Stimulated activated CD8-positive, alpha-beta memory T cell treated with anti-CD3 and anti-CD28 coated beads, Interleukin-4, amount 100 ng/mL, for 24 hours (primary cell): ENCODE measurements at regions not wholly inside any gene's neighbourhood (a gene's known extent, or its start where the extent isn't known, plus 50 kb on each side); places are given as distances from the start of the nearest gene placed in this dataset.

Experiments used
- DNase-seq: peaks from one replicate; pipeline ENCODE4 v3.0.0-alpha.2; 2020; ENCODE audit warnings: low read depth

DNA sequence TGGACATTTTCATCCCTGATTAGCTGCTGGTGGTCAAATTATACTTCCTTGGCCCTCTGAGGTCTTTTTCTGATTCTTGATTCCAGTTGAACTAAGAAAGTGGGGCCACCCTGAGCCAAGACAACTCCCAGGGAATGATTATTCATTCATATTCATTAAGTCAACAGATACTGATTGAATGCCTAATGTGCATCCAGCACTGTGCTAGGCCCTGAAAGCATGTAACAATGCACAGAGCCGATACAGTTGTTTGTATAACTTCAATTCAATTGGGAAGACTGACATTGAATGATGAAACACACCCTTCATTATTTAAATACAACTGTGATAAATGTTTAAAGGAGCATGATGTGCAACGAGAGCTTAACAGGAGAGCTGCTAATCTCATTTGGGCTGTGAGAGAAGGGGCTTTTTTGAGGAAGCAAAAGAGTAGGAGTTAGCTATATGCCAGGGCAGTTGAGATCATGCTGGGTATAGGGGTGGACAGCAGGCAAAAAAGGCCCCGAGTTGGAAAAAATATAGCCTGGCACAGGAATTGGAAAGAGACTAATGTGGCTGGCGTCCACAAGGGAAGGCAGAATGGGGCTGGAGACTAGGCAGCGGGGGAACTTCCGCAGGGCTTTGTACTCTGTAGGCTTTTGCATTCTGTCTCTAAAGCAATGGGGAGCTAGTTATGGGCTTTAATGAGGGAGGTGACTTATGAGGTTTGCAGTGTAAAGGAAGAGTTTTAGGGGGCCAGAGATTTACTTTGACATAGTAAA lies 57.2 kb upstream of the ACVR1 start:
- no peak for DNase-seq

DNA sequence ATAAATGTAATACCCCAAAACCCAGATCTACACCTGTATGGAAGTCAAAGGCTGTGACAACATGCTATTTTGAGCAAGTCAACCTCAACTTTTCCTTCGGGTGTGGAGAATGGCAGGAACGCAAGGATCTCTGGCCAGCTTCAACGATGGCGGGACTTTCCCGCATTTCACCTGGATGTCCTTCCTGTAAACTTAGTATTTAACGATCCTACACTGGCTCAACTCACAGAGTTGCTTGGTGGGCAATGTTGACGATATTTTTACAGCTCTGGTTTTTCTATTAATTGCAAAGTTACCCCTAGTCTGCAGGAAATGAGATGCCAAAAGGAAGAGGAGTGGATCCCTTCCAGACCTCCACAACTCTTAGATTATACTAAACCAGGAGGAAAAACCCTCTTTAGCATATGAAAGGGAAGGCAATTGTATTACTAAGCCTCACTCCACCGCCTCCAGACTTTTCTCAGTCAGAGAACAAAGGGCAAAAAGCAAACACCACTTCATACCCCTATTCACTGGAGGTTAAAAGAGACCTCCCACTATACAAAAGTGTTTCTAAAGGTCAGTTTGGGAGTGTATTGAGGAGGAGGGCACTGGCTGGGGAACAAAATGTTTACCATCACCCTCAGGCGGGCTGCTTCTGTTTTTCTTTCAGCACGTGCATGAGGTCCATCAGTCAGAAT lies 56.5 kb upstream of the ACVR1 start:
- no peak for DNase-seq

DNA sequence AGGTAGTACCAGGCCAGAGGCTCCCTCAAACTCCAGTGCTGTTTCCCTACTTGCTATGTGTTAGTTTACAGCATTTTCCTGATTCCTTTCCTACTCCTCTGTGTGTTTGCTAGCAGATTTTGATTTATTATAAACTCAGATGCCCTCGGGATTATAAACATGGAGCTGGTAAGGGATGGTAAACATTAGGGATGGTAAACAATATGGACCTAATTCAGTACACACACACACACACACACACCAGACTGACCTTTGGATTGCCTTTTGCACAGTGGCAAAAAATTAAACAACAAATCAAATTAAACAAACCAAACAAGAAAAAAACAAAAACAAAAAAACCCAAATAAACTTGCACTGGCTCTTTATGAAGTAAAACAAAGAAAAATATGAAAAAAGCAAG lies 55.4 kb upstream of the ACVR1 start:
- DNase-seq = no peak

DNA sequence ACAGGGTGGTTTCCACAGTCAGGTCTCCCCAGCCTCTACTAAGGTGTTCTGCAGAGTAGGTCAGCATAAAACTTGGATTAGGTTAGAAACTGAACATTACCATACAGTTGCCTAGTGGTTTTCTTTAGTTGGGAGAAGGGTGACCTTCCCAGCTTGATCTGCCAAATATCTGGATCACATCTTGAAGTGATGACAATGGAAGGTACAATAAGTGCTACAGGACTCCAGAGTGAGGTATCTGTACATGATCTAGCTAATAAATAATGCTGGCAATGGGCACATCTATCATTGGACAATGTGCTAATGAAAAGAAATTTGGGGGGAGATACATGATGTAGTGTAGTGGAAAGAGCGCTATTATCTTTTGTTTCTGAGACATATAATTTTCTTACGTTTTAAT lies 54.6 kb upstream of the ACVR1 start:
- DNase-seq = no peak

DNA sequence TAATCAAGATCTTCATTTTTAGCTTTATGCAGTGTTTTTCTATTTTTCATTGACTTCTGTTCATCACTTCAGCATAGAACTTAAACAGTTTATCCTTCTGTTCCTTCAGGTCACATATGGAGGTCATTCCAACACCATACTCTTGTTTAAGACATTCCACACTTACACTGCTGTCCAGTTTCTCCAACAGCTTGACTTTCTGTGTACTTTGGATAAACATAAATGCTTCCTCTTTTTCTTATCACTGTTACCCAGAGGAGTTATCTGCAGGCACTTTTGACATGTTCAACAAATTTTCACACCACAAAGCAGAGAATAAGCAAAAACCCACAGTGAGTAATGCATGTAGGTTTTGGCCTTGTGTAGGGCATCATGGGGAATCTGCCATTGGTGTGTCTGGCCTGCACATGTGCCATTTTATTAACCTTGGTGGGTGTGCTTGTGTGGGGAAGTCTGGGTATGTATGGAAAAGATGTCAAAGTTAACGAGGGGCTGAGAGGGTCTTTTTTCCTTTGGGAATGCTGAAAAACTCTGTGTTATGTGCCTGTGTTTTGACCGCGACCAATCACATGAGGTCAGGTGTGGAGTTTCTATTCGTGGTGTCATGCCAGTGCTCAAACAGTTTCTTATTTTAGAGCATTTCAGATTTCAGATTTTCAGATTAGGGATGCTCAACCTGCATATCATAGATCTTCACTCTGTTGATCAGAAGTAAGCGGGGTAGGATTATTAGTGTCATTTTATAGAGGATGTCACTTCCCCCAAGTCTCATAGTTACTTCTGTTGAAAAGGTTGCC lies 53.9 kb upstream of the ACVR1 start:
- DNase-seq = no peak

DNA sequence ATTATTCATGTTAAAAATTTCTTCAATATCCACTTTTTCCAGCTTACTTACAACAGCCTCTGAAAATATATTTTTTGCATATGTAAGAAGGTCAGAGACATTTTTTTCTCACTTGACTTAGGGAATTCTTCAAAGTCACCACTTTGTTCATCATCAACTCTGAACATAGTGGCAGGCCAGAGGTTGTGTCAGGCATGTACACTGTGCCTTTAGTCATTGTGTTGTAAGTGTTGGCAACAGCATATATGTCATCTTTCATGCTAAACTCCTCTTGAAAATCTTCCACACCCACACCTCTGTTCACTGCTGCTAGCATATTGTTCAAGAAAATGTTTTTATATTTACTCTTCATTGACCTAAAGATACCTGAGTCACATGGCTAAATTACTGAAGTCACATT lies 52.2 kb upstream of the ACVR1 start:
- DNase-seq = no peak

DNA sequence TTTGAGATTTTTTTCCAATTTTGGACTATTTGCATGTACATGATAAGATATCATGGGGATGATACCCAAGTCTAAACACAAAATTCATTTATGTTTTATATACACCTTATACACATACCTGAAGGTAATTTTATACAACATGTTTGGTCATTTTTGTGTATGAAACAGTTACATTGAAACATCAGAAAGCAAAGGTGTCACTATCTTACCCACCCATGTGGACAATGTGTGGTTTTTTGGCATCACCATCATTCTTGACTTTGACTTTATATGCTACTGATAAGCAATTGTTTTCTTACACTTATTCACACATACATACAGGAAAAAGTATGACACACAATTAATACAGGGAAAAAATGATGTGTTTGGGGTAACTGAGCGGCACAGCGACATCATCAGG lies 51.0 kb upstream of the ACVR1 start:
- no peak for DNase-seq
